Thyroid gland (tissue), 4 donors: ENCODE measurements at regions not wholly inside any gene's neighbourhood (a gene's known extent, or its start where the extent isn't known, plus 50 kb on each side); places are given as distances from the start of the nearest gene placed in this dataset.

Experiments
- CTCF ChIP-seq, 6 experiments: fragments of 200-600 bp in 3 of 6; fragments of 450-650 bp in 3 of 6; sonication (generic) in 3 of 6; IDR thresholded peaks; one replicate each; pipeline ENCODE4 v1.5.1; 2016 to 2019; ENCODE audit warnings: antibody characterized with exemption in 6 of 6, mild to moderate bottlenecking in 2 of 6, inconsistent platforms in 1 of 6, moderate library complexity in 1 of 6
- POLR2A ChIP-seq, 2 donors: fragments of 450-650 bp; IDR thresholded peaks; one replicate each; pipeline ENCODE4 v1.6.1; 2017; ENCODE audit warnings: antibody characterized with exemption in 2 of 2, mild to moderate bottlenecking in 2 of 2, moderate library complexity in 1 of 2

GRCh38 chr2:53530126-53530525 is 237.5 kb upstream of the CHAC2 start:
- TF ChIP-seq CTCF (IDR thresholded peaks at IDR 0.05) (no peak), POLR2A (IDR thresholded peaks at IDR 0.05) (no peak)
